ENCODE measurements at regions not wholly inside any gene's neighbourhood (a gene's known extent, or its start where the extent isn't known, plus 50 kb on each side); places are given as distances from the start of the nearest gene placed in this dataset.

DNA sequence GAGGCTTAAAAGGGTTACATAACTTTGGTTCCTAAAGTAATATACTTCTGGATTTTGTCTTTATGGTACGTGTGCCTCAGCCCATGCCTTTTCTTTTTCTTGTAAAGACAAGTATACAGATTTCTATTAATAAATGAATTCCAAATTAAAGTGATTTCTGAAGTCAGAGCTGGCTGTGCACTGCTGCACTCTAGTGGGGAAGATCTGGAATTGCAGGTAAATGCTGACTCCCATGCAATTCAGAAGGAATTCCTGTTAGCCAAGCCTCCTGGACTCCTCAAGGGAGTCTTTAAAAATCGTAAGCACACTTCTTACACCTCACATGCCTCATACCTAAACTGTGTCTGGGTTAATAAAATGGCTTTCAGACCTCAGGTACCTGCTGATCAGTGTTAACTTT lies 118.4 kb upstream of the SLC7A1 start:
- DNase-seq (ENCODE audit: low spot score) = no peak

DNA sequence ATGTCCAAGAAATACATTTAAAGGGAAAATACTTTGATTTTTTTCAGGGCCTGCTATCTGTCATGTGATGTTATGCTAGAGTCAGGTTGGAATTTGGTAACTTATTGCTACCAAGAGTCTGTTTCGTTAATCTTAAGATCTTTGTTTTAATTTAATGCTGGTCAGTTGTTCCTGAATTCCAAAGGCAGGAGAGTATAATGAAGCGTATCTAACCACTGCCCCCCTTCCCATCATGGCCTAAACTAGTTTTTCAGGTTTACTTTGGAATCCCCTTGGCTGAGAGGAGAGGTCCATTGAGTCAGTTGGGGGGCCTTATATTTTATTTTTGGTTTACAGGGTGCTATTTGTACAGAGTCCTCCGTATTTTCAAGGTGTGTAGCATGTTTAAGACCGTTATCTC lies 116.3 kb upstream of the SLC7A1 start:
- DNase-seq (ENCODE audit: low spot score) = no peak

- DNase-seq (ENCODE audit: low spot score) = no peak
Measured at GRCh38 chr13:29710511-29710910, 115.0 kb upstream of the SLC7A1 start.

GRCh38 chr13:29709407-29710069 lies 114.0 kb upstream of the SLC7A1 start:
- DNase-seq (ENCODE audit: low spot score) = no peak

DNA sequence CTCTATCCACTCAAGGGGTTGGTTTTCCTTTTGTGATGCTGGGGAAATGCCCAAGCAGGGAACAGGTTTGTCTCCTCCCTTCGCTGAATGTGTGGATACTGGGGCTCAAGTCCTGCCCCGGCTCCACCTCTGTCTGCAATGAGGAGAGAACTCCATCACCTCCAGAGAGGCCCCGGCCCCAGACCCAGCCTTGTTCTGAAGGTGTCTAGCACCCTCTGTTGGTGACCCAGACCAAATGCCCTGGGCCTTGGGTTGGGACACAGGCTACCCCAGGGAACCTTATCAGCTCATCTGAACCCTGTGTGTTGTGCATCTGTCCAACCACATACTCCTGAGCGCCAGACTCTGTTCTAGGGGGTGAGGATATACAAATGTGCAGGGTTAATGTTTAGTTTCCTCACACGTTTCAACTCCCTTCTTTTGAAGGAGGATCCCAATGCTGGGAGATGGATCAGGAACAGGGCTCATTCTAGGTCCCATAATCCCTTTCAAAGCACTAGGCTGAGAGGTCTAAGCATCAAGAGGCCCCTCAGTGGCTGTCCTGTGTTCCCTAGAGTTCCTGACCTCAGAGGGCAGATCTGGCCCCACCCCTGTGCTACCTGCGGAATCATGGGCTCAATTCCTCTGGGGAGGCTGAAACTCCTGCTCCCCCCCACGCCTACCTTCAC lies 112.5 kb upstream of the SLC7A1 start:
- DNase-seq (ENCODE audit: low spot score) = peak; percentile 30

- DNase-seq (ENCODE audit: low spot score) = no peak
Measured at GRCh38 chr13:29706923-29707322, 111.4 kb upstream of the SLC7A1 start.

DNA sequence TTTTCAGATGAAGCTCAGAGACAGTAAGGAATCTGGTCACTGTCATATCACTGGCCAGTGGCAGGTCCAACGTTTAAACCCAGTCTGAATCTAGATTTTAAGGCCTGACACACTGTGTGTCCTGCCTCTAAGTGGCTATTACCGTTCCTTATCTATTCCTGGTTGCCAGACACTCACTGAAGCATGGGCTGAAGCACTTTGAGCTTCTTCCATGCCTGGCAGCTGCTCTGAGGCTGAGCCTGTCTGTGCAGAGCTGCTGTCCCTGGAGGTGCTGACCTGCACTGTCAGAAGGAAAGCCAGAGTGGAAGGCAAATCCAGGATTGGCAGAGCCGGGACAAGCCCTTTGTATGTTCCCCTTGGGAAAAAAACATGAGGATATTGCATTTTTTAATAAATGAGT lies 109.2 kb upstream of the SLC7A1 start:
- no peak for DNase-seq (ENCODE audit: low spot score)

- DNase-seq (ENCODE audit: low spot score) = no peak
Measured at GRCh38 chr13:29703421-29703820, 107.9 kb upstream of the SLC7A1 start.

DNA sequence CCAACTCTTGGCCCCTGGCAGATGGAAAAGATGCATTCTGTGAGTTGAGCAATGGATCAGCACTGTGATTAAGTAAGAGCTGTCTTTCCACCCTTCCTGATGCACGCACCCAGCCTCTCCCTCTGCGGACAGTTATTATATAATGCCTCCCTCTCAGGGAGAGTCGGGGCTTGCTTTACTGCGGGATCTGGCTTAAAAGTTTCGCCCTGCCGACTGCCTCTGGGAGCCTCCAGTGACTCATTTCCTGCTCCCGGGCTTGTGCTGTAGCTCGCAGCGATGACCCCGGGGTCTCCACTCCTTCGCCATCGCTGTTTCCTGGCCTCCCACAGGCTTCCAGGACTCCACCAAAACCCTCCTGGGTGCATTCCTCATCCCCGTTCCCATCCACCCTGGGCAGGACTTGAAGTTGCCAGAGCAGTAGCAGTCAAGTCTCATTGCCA lies 107.4 kb upstream of the SLC7A1 start:
- DNase-seq (ENCODE audit: low spot score) = no peak

DNA sequence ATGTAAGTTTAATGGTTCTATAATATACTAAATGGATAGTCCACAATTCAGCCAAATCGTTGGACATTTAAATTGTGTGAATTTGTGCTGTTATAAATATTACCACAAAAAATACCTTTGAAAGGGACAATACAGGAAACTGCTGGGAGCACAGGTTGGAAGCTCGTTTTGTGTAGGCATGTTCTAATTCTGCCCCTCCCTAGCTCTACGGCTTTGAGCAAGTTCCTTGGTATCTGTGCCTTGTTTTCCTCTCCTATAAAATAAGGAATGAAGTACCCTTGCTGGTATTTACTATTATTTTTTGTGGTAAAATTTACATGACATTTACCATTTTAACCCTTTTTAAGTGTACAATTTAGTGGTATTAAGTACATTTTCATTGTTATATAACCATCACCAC lies 102.6 kb upstream of the SLC7A1 start:
- no peak for DNase-seq (ENCODE audit: low spot score)

GRCh38 chr13:29696606-29697005 lies 101.1 kb upstream of the SLC7A1 start:
- DNase-seq (ENCODE audit: low spot score) = no peak

DNA sequence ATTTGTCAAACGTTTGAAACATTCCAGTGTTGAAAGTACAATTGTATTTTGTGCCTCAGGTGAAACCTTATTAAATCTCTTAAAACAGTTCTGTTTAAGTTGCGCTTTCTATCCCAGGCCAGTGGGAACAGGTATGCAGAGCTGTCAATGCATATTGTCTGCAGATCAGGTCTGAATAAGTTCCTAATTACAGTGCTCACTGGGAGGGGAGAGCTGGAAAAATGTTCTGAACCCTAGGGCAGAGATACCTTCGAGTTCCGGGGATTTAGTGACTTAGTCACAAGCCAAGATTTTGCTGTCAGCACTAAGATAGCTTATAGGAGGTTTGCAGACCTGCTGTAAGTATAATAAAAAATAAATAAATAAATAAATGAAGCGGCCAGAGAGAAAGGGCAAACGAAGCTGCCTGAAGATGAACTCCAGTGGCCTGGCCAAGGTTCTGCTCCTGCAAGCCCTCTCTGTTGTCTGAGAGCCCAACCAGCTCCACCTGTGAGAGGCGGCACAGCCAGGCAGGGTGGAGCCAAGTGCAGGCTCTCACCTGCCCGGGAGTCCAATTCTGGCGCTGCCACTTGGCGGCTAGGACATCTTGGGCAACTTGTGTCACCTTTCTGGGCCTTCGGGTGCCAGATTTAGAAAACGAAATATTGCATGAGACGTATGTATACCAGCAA lies 97.9 kb upstream of the SLC7A1 start:
- DNase-seq (ENCODE audit: low spot score) = no peak

DNA sequence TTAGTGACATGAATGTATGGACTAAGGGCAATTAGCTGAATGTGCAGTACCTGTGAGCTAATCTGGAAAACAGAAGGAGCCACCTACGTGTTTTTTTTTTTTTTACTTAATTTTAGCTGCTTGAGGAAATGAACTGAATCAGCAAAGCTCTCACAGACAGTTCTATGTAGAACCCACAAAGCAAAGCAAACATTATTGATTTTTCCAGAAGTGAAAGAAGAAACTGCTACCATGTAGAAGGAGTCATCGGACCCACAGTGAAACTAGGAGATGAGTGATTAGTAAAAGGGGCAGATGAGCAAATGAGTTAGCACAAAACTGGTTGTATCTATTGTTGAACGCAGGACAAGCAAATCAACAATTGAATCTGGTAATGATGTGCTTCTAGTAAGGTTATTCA lies 94.1 kb upstream of the SLC7A1 start:
- no peak for DNase-seq (ENCODE audit: low spot score)

DNA sequence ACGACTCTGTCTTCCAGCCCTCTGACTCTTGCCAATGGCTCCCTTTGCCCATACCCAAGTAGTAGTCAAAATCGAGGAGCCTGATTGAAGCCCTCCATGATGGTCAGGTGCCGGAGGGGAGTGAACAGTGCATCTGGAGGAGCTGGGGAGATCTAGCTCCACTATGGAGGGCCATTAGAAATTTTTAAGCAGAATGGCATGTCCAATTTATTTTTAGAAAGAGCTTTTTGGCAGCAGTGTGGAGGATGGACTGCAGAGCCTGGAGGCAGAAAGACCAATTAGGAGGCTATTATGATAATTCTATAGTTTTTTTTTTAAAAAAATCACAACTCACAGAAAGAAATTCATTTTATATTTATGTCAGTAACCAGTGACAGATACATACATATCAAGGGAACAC lies 92.7 kb upstream of the SLC7A1 start:
- DNase-seq (ENCODE audit: low spot score) = no peak

DNA sequence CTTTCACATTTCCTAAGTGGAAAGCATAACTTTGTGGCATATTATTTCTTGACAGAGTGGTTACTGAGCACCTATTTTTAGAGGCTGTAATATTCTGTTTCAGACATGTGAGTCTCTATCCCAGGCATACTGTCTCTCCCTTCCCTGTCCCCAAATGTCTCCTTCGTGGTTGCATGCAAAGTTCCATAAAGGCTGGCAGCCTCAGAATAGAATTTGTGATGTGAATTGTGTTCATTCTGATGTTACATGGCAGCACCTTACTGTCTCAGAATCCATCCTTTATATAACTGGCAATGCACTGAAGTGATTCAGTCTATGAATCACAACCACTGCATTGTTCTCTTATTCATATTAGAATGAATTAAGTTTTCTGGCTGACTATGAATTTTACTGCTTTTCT lies 89.0 kb upstream of the SLC7A1 start:
- DNase-seq (ENCODE audit: low spot score) = no peak

DNA sequence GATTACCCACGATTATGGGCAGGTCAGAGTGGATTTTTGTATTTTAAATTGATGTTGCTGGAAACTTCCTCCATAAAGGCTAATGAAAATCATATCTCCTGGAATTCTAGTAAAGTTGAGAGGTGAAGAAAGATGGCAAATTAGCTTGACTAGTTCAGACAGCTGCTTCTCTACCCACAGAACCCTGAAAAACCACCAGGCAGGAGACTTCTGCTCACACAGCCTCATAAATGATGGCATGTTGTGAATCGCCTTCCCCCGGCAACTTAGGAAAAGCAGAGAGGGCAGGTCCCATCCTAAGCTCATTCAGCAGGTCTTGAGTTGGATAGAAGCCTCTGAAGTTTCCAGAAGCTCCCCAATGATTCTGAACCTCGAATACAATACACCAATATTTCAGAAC lies 87.6 kb upstream of the SLC7A1 start:
- DNase-seq (ENCODE audit: low spot score) = no peak

DNA sequence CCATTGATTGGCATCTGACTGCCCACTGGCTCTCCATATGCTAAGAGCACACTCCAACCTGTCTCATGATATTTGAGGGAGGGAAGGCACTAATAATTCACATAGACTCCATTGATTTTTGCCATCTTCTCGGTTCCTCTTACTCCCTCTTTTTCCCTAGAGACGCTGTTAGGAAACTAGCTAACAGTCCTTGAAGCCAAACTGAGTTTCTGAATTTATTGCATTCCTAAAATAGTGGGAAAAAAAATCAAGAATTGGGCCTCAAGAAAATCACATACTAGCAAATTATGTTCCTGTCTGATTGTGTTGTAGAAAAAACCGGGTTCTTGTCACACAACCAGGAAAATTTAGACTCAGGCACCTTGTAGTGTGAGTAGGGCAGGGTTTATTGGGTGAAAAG lies 86.4 kb upstream of the SLC7A1 start:
- DNase-seq (ENCODE audit: low spot score) = no peak

DNA sequence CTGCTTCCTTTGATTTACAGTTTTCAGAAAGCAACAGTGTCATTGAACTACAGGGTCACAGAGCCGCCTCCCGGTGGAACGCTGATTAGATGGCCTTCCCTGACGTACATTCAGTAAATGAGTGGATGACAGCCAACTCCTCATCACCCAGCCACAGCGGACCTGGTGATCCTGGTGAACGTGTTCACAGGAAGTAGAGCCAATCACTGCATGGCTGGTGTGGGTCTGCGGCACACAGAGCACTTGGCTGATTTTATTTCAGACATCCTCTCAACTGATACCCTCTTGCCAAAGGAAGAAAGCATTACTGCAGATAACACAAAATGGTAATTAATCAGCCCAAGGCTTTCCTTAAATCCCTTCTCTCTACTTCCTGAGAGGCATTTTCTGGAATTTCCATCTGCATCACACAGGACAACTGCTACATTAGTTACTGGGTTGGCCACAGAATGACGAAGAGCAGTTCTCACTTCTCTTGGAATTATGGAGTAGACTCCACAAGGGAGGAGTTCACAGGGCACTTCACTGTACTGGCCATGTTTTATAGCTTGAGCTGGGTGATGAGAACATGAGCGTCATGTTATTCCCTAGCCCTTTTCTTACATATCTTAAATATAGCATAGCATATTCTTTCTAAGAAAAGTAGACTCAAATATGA lies 84.0 kb upstream of the SLC7A1 start:
- DNase-seq (ENCODE audit: low spot score) = no peak

DNA sequence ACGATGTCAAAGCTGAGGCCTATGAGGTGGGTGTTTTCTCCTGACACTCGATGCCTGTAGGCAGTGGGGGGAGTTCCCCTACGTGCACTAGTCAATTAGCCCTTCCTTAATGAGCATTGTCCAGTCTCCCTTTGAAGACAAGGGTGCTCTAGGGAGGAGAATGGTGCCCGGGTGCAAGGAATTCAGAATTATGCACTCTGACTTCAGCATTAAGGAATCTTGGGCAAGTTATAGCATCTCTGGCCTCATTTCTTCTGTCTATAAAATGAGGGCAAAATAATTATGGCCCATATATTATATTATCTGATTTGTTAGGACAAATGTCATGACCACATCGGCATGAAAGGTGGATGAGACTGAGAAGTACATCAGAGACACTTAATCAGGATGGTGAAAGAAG lies 82.1 kb upstream of the SLC7A1 start:
- no peak for DNase-seq (ENCODE audit: low spot score)

GRCh38 chr13:29676941-29677452 lies 81.5 kb upstream of the SLC7A1 start:
- no peak for DNase-seq (ENCODE audit: low spot score)

DNA sequence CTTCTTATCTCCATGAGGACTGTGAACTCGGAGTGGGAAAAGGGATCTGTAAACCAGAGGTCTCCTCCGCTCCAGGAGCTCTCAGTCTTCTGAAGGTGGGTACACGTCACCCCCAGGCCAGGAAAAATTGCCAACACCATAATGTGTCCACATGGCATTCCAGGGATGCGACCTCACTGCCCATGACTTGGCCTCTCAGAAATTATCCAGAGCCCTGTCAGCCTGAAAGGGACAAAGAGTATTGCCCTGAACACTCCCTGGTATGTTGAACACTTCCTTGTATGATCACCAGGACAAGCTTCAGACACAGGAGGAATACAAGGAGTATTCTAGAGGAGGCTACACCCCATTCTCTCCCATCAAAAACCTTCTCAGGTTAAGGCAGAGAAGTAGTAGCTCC lies 81.0 kb upstream of the SLC7A1 start:
- no peak for DNase-seq (ENCODE audit: low spot score)

DNA sequence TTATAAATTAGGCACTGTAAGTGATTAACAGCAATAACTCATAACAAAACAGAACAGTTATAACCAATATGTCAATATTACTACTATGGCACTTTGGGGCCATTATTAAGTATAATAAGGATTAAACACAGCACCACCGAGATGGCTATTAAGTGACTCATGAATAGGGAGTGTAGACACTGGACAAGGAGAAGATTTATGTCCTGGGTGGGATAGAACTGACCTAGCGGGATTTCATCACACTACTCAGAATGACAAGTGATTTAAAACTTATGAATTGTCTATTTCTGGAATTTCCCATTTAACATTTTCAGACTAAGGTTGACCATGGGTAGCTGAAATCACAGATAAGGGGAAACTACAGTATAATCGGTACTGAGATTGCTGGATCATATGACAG lies 79.0 kb upstream of the SLC7A1 start:
- DNase-seq (ENCODE audit: low spot score) = no peak

GRCh38 chr13:29664591-29664990 lies 69.1 kb upstream of the SLC7A1 start:
- no peak for DNase-seq (ENCODE audit: low spot score)

Measured in CD4-positive, alpha-beta T cell treated with Interleukin-15 for 4 hours (primary cell).